Suppressor macrophage treated with lipopolysaccharide for 1 hour (primary cell): ENCODE measurements at regions not wholly inside any gene's neighbourhood (a gene's known extent, or its start where the extent isn't known, plus 50 kb on each side); places are given as distances from the start of the nearest gene placed in this dataset.
"Not testable (repeated sequence)": the region's sequence is repeated elsewhere in the genome, so short reads cannot be mapped to it uniquely, and the experiment has no call there.

ENCODE experiments used
- DNase-seq, 3 donors: peaks; one replicate each; pipeline ENCODE4 v3.0.0-alpha.2; 2020 to 2022

DNA sequence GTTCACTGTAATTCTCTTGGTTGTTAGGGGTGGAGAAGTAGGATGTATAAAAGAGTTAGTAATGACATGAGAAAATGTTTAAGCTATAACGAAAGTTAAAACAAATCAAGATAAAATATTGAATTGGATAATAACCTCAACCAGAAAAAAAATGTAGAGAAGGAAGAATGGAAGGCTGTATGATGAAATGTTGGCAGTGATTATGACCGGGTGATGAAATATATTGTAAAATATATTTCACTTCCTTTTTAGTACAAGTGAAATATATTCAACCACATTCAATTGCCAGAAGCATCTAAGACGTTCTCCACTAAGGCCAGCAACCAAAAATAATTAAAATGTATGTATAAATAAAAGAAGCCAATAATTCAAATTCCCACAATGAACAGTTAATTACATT lies 309.3 kb upstream of the FGF13 start:
- DNase-seq, result peak; percentile 5 to 62 (median 57)

DNA sequence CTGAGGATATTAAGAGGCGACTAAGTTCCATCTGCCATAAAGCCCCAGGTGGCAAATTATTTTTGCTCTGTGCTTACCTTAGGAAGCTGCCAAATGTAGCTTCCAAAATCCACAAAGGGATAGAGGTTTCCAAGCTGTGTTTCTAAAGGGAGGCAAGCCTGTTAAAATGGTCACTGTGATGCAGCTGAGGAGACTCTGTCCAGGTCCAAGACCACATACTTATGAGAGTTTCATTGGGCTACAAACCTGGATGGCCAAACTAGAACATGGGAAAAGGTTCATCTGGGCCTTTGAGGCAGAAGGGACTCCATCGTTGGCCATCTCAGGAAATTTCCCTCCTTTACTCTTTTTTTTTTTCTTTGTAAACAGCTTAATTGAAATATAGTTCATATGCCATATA lies 306.9 kb upstream of the FGF13 start:
- DNase-seq, result no peak

- no peak for DNase-seq
Measured at GRCh38 chrX:139015627-139016026, 304.1 kb upstream of the FGF13 start.

DNA sequence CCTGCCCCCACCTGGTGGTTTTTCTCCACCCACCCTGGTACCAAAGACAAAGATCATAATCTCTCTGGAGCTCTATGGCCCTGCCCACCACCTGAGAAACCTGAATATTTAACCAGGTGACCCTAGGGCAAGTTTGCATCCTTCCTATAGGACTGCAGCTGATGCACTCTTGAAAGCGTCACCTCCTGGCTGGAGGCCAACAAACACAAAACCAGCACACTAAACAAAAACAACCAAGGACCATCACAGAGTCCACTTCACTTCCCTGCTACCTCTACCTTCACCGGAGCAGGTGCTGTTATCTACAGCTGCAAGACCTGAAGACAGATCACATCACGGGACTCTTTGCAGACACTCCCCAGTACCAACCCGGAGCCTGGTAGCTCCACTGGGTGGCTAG lies 296.7 kb upstream of the FGF13 start:
- no peak for DNase-seq

GRCh38 chrX:139003856-139004527 lies 292.5 kb upstream of the FGF13 start:
- DNase-seq, result not testable (repeated sequence)

- DNase-seq, result no peak
Measured at GRCh38 chrX:139002319-139002718, 290.8 kb upstream of the FGF13 start.

GRCh38 chrX:138996268-138996667 lies 284.8 kb upstream of the FGF13 start:
- DNase-seq, result no peak

DNA sequence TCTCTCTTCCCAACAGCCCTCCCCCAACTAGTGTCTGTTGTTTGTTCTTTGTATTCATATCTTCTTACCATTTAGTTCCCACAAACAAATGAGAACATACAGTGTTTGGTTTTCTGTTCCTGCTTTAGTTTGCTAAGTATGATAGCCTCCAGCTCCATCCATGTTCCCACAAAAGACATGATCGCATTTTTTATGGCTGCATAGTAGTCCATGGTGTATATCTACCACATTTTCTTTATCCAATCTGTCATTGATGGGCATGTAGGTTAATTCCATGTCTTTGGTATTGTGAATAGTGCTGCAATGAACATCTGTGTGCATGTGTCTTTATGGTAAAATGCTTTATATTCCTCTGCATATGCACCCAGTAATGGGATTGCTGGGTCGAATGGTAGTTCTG lies 283.9 kb upstream of the FGF13 start:
- no peak for DNase-seq

- DNase-seq, result not testable (repeated sequence)
Measured at GRCh38 chrX:138990425-138990824, 278.9 kb upstream of the FGF13 start.

GRCh38 chrX:138986866-138987265 lies 275.3 kb upstream of the FGF13 start:
- DNase-seq, result no peak

GRCh38 chrX:138986235-138986634 lies 274.7 kb upstream of the FGF13 start:
- peak; percentile 2 to 29 (median 20) for DNase-seq

DNA sequence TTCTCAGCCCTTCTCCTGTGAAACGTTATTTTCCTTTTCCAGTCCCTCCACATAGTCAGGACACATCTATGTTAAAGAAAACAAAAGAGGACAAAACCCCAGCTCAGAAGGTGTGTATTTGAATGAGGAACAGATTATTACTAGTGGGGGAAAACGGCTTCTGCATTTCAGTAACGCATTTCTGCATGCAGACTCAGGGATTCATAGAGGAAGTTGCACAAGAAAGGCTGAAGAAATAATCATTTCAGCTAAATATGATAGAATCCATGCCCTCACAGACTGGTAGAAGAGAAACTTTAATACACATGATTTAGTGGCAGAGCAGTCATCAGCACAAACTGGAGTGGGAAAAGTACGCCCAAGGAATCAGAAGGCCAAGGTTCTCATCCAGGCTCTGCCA lies 270.8 kb upstream of the FGF13 start:
- peak; percentile 59 to 84 (median 76) for DNase-seq

- no peak for DNase-seq
Measured at GRCh38 chrX:138964501-138964900, 253.0 kb upstream of the FGF13 start.

- not testable (repeated sequence) for DNase-seq
Measured at GRCh38 chrX:138962419-138962818, 250.9 kb upstream of the FGF13 start.

DNA sequence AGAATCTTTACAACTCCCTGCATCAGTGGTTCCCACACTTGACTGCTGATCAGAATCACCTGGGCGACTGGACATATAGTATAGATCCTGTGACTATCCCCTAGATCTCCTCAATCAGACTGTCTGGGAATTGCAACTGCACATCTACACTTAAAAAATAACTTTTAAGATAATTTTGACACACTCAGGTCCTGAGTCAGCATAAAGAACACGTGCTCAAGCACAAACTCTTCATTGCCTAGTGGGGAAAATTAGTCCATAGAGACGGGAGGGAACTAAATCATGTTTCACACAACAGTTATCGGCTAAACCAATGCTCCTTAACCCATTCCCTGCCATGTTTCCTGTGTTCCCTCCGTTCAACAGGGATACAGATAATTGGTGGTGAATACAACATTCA lies 243.5 kb upstream of the FGF13 start:
- DNase-seq, result no peak

- no peak for DNase-seq
Measured at GRCh38 chrX:138946926-138947325, 235.4 kb upstream of the FGF13 start.

DNA sequence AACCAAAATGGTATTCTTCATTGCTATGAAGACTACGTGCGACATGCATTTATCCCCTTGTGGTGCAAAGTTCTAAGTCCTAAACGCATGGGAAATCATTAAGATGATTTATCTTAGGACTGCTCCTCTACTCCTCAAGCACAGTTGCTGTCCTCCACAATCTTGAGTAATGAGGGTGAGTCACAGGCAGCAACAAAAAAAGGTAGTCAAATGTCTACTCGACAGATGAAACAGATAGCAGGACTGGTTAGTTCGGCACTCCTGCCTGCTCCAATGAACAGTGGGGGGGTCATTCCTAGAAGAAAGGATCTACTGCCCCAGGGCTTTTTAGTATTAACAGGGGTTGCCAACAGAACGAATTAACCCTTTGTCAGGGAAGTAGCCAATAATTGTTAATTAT lies 233.7 kb upstream of the FGF13 start:
- DNase-seq, result peak in 1 of 3 donors; percentile 7

DNA sequence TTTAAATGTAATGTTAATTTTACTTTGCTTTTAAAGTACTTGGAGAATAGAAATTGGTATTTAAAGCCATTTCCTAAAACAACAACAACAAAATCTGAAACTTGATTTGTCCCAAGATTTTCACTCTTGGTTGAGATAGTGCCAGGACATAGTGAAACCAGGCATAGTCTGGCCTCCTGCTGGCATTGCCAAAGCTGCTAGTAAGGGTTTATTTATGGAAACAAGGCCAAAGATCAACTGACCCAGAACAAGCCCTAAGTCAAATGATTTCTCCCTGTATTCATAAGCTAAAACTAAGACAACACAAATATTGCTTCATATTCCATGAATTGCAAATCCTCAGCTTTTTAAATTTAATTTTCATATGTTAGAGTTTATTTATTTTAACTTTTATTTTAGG lies 227.5 kb upstream of the FGF13 start:
- no peak for DNase-seq

- no peak for DNase-seq
Measured at GRCh38 chrX:138938003-138938402, 226.5 kb upstream of the FGF13 start.

DNA sequence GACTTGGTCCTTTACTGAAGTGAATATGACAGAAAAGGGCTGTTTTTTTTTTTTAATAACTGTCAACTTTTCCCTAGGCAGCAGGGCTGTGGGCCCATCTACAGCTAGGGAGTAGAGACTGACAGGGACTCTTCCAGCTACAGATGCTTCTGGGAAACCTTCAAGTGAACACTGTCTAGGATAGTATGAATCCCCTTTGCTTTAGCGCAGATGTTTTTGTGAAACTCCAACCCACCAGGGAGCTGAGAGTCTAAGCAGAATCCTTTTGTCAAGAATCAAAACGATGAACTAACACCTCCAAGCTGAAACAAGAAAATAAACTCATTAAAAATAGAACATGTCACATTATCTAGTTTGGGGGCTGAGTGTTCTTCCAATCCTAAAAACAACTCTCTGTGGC lies 219.7 kb upstream of the FGF13 start:
- no peak for DNase-seq

GRCh38 chrX:138930583-138930945 lies 219.0 kb upstream of the FGF13 start:
- no peak for DNase-seq

DNA sequence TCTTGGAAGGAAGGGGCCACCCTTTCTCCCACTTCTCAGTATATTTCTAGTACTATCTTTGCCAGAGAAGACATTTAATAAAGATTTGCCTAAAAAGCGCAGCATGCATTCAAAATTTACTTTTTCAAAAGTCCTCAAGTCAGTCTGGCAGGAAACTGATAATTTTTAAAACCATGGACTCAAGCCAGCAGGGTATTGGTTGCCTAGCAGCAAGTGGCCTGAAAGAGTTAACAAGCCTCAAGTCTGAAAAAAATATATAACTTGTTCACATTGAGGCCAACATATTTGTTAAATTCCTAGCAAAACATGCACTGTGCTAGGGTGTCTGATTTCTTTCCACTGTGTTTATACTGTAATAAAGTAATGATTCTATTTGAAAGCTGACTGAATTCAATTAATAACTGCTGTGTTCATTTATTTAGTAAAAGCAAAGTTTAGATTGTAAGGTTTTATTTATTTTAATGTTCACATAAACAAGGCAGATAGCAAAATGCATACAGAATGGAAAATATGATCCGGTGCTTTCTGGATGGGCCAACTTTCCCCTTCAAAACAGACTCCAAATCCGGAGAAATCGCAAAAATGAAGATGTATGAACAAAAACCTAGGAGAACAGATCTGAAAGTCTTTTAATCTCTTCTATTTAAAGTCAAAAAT lies 218.5 kb upstream of the FGF13 start:
- DNase-seq, result no peak

GRCh38 chrX:138928737-138929459 lies 217.4 kb upstream of the FGF13 start:
- no peak for DNase-seq

DNA sequence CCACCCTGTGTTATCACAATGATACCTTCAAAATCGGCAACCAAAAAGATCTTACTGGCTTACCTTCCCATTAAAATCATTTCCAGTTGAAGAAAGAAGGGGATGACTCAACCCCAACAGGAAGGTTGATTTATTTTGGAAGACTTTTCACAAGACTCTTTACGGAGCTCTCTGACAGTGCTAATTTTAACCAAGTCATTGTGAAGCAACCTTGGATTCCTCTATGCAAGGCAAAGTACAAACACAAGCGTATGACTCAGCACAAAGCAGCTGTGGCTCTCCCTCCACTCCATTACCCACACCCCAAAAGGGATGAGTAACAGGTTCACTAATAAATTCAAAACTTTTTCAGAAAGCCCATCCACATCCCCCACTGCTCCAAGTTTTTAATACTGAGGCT lies 213.8 kb upstream of the FGF13 start:
- DNase-seq, result peak; percentile 69 to 92 (median 79)
